ENCODE measurements at regions not wholly inside any gene's neighbourhood (a gene's known extent, or its start where the extent isn't known, plus 50 kb on each side); places are given as distances from the start of the nearest gene placed in this dataset.

GRCh38 chr1:10924030-10924429 lies 88.4 kb upstream of the TARDBP start:
- no peak for TF ChIP-seq CTCF (IDR thresholded peaks at IDR 0.05; ENCODE audit: low read depth, low read length)
- no peak for DNase-seq (ENCODE audit: extremely low read depth, low read depth)

GRCh38 chr1:10928654-10929053 lies 83.8 kb upstream of the TARDBP start:
- no peak for DNase-seq (ENCODE audit: extremely low read depth, low read depth)
- no peak for TF ChIP-seq CTCF (IDR thresholded peaks at IDR 0.05; ENCODE audit: low read depth, low read length)

GRCh38 chr1:10932088-10932487 lies 80.4 kb upstream of the TARDBP start:
- TF ChIP-seq CTCF (IDR thresholded peaks at IDR 0.05; ENCODE audit: low read depth, low read length), result no peak
- DNase-seq (ENCODE audit: extremely low read depth, low read depth), result no peak

- DNase-seq (ENCODE audit: extremely low read depth, low read depth), result no peak
- TF ChIP-seq CTCF (IDR thresholded peaks at IDR 0.05; ENCODE audit: low read depth, low read length), result no peak
Observed at GRCh38 chr1:10934150-10934818, 78.2 kb upstream of the TARDBP start.

- TF ChIP-seq CTCF (IDR thresholded peaks at IDR 0.05; ENCODE audit: low read depth, low read length), result no peak
- no peak for DNase-seq (ENCODE audit: extremely low read depth, low read depth)
Observed at GRCh38 chr1:10935246-10935645, 77.2 kb upstream of the TARDBP start.

GRCh38 chr1:10935724-10936123 lies 76.7 kb upstream of the TARDBP start:
- no peak for DNase-seq (ENCODE audit: extremely low read depth, low read depth)
- TF ChIP-seq CTCF (IDR thresholded peaks at IDR 0.05; ENCODE audit: low read depth, low read length), result no peak

- no peak for TF ChIP-seq CTCF (IDR thresholded peaks at IDR 0.05; ENCODE audit: low read depth, low read length)
- no peak for DNase-seq (ENCODE audit: extremely low read depth, low read depth)
Observed at GRCh38 chr1:10936998-10937901, 75.2 kb upstream of the TARDBP start.

Measured in AG09319 (cell line).